K562 (cell line): ENCODE measurements at regions not wholly inside any gene's neighbourhood (a gene's known extent, or its start where the extent isn't known, plus 50 kb on each side); places are given as distances from the start of the nearest gene placed in this dataset.

Source experiments
- ATAC-seq: fragments of 200-7000 bp; cut with Tn5 transposase; 3 replicates; pipeline ENCODE4 v1.9.1; 2020; ENCODE audit warnings: moderate library complexity
- BruUV-seq: library from RNA; stranded (reverse); fragments of 400-500 nt; replicated peaks from 2 replicates; lab custom pipeline; 2021; lab: Mats Ljungman, UMichigan
- CTCF ChIA-PET: fragments of 300-600 bp; formaldehyde crosslinking; extraction: SDS; loops from one replicate; lab custom pipeline; 2021; ENCODE audit warnings: low intra/inter-chr PET ratio; lab: Yijun Ruan, JAX
- POLR2A ChIA-PET: fragments of 300-600, 350-650 bp; sonication (Branson Sonifier 250); formaldehyde crosslinking; extraction: SDS; loops from one replicate; lab custom pipeline; 2021; ENCODE audit warnings: antibody characterized with exemption, inconsistent platforms; lab: Yijun Ruan, JAX
- DNase-seq, 4 experiments: peaks; one replicate each; pipeline versions ENCODE4 v3.0.0 to v3.0.0-alpha.2; 2011 to 2018; ENCODE audit warnings: low spot score in 3 of 4, mixed read lengths in 3 of 4; ENCODE audit errors: extremely low read depth in 1 of 4
- FAIRE-seq: peaks from 2 replicates; lab custom pipeline; 2011; peaks lifted over from hg19 to GRCh38; lab: Jason Lieb, UNC
- H2AFZ ChIP-seq: 2 replicates; pipeline ENCODE4 v1.6.0; 2011; ENCODE audit warnings: low read depth, low read length, control low read depth, inconsistent platforms
- H3K27ac ChIP-seq: fragments of 200-600 bp; 3 replicates; pipeline ENCODE4 v1.8.0; 2011; ENCODE audit warnings: low read depth, mild to moderate bottlenecking, control low read depth, inconsistent platforms, low read length, moderate library complexity, mixed read lengths; ENCODE audit errors: extremely low read depth
- H3K27me3 ChIP-seq, 2 experiments: fragments of 300-600 bp in 1 of 2; 2 replicates in 1 of 2; 3 replicates in 1 of 2; pipeline versions ENCODE4 v1.6.0 to v1.8.0; 2011; ENCODE audit warnings: inconsistent platforms in 2 of 2, low read length in 2 of 2, mild to moderate bottlenecking in 1 of 2, mixed read lengths in 1 of 2, moderate library complexity in 1 of 2; ENCODE audit not compliant: control insufficient read depth in 2 of 2, insufficient read depth in 2 of 2
- H3K36me3 ChIP-seq: fragments of 300-600 bp; 3 replicates; pipeline ENCODE4 v1.8.0; 2011; ENCODE audit warnings: mild to moderate bottlenecking, low read length, inconsistent platforms; ENCODE audit not compliant: control insufficient read depth, insufficient read depth
- H3K4me1 ChIP-seq, 2 experiments: fragments of 200-600 bp in 1 of 2; replicated peaks in 1 of 2; 2 replicates in 1 of 2; 3 replicates in 1 of 2; pipeline versions ENCODE4 v1.5.1 to v1.8.0; 2011; ENCODE audit warnings: inconsistent platforms in 2 of 2, low read length in 2 of 2, mild to moderate bottlenecking in 1 of 2, mixed read lengths in 1 of 2, moderate library complexity in 1 of 2; ENCODE audit not compliant: control insufficient read depth in 2 of 2, insufficient read depth in 2 of 2
- H3K4me2 ChIP-seq: 2 replicates; pipeline ENCODE4 v1.6.1; 2011; ENCODE audit warnings: low read length, control low read depth, inconsistent platforms, mixed read lengths; ENCODE audit not compliant: insufficient read depth
- H3K4me3 ChIP-seq: fragments of 200-600 bp; sonication (generic), shearing (Covaris generic); 2 replicates; pipeline ENCODE4 v1.5.1; 2016; ENCODE audit warnings: control low read depth, inconsistent platforms
- H3K79me2 ChIP-seq: fragments of 200-600 bp; 3 replicates; pipeline ENCODE4 v1.8.0; 2011; ENCODE audit warnings: low read length, inconsistent platforms; ENCODE audit not compliant: control insufficient read depth, insufficient read depth
- H3K9ac ChIP-seq, 2 experiments: 2 replicates each; pipeline versions ENCODE4 v1.6.0 to v1.6.1; 2011; ENCODE audit warnings: low read depth in 2 of 2, low read length in 2 of 2, control low read depth in 1 of 2, inconsistent platforms in 1 of 2, mild to moderate bottlenecking in 1 of 2, mixed read lengths in 1 of 2; ENCODE audit not compliant: insufficient read depth in 1 of 2
- H3K9me1 ChIP-seq: one replicate; pipeline ENCODE4 v1.6.0; 2011; ENCODE audit warnings: inconsistent platforms, mild to moderate bottlenecking, low read length, moderate library complexity; ENCODE audit not compliant: control insufficient read depth, insufficient read depth
- H3K9me3 ChIP-seq: replicated peaks from 2 replicates; pipeline ENCODE4 v1.5.1; 2011; ENCODE audit warnings: low read depth, low read length, inconsistent platforms; ENCODE audit not compliant: control insufficient read depth, insufficient read depth
- H4K20me1 ChIP-seq: replicated peaks from 2 replicates; pipeline ENCODE4 v1.6.1; 2011; ENCODE audit warnings: low read length, inconsistent platforms, mixed read lengths; ENCODE audit not compliant: control insufficient read depth, insufficient read depth
- ILK ChIP-seq: fragments of 450-650 bp; IDR thresholded peaks from 2 replicates; pipeline ENCODE4 v1.6.1; 2016; ENCODE audit warnings: missing genetic modification characterization, low read depth, mild to moderate bottlenecking, missing compliant biosample characterization, moderate library complexity, borderline replicate concordance
- NONO ChIP-seq, 2 experiments: fragments of 200-400 bp in 1 of 2; fragments of 450-650 bp in 1 of 2; formaldehyde crosslinking in 1 of 2; IDR thresholded peaks; 2 replicates each; pipeline ENCODE4 v1.6.1; 2017; ENCODE audit warnings: low read depth in 2 of 2, mild to moderate bottlenecking in 2 of 2, moderate library complexity in 2 of 2, low read length in 1 of 2
- PCBP1 ChIP-seq: fragments of 200-400 bp; formaldehyde crosslinking; IDR thresholded peaks from 2 replicates; pipeline ENCODE4 v1.6.1; 2018; ENCODE audit warnings: mild to moderate bottlenecking, low read depth, low read length; ENCODE audit not compliant: poor library complexity, severe bottlenecking
- ZNF57 ChIP-seq: fragments of 450-650 bp; formaldehyde crosslinking; IDR thresholded peaks from 2 replicates; pipeline ENCODE4 v1.4.0; 2020; ENCODE audit warnings: mild to moderate bottlenecking, moderate library complexity
- ZZZ3 ChIP-seq: fragments of 450-650 bp; IDR thresholded peaks from 2 replicates; pipeline ENCODE4 v1.6.1; 2016; ENCODE audit warnings: antibody characterized with exemption, mild to moderate bottlenecking, moderate library complexity
- WGBS: fragments of 100-300 bp; shearing (Covaris generic); methylation state at CpG from one replicate; pipeline ENCODE4 v1.1.6; 2016; ENCODE audit warnings: low coverage, mixed read lengths; ENCODE audit not compliant: insufficient coverage; ENCODE audit errors: missing lambda C conversion rate; 5-methylcytosine and 5-hydroxymethylcytosine counted together
- in situ Hi-C: fragments of 300-500 bp; cut with MboI; formaldehyde crosslinking; loops from 4 replicates; pipeline ENCODE4 v1.15.0; 2018; ENCODE audit warnings: inconsistent platforms, mixed read lengths
- intact Hi-C: fragments of 100-400 bp; cut with micrococcal nuclease; formaldehyde crosslinking; loops from 2 replicates; pipeline ENCODE4 v1.14.2; 2022
- TF ChIP-seq, protein P1 (sequence below): fragments of 250-450 bp; sonication (Bioruptor Pico); IDR thresholded peaks from 2 replicates; pipeline ENCODE4 v1.4.0; 2020

DNA sequence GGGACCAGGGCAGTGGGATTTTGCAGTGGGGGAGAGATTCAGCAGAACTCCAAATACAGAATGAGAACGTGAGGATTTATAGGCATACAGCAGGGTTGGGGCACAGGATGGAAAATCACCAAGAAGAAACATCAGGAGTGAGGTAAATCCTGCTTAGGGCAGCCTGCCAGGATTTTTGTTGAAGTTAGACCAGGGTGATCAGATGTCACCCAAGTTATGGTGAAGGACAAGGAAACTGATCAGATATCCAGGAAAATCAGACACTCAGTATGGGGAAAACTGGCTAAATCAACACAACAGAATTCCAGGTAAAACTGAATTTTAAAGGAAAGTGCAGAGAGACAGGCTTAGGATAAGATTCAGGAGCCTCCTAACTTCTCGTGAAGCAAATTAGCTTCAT lies 682.4 kb downstream of the TMEM121 start (continued):
- TF ChIP-seq ILK (tag) (no peak), ZNF57 (CRISPR knock-in tag) (no peak), ZZZ3 (no peak)

DNA sequence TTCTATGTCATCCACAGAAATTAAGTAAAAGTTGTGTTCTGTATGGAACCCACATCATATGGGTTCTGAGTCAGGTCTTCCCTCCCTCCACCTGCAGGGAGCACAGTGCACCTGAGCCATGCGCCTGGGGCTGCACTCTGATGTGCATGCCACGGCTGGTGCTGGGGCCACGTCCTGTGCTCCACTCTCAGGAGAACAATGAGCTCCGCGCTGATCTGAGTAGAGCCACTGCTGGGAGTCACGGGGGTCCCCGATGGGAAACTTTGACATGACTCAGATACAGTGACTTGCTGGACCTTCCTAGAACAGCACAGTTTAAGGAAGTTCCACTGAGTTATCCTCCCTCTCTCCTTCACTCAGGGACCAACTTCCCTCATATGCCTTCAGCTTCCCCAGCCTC lies 683.4 kb downstream of the TMEM121 start:
- DNase-seq (no peak), ATAC-seq (no peak; the same call in 2 of the 3 replicates), FAIRE-seq (no peak)
- H3K27ac ChIP-seq: no peak overlapping the region
- H3K27me3 ChIP-seq: no peaks in the 10 kb centered on the region; a peak in 1 of 5 replicates
- H3K4me3 ChIP-seq: no peak overlapping the region
- H3K9me1 ChIP-seq: no peaks in the 10 kb centered on the region
- CTCF ChIA-PET: no interaction called here
- TF ChIP-seq NONO (IDR thresholded peaks at IDR 0.05; ENCODE audit: low read depth in 2 of 2, low read length in 1 of 2) (no peak), PCBP1 (no peak)
- TF ChIP-seq, protein P1, sequence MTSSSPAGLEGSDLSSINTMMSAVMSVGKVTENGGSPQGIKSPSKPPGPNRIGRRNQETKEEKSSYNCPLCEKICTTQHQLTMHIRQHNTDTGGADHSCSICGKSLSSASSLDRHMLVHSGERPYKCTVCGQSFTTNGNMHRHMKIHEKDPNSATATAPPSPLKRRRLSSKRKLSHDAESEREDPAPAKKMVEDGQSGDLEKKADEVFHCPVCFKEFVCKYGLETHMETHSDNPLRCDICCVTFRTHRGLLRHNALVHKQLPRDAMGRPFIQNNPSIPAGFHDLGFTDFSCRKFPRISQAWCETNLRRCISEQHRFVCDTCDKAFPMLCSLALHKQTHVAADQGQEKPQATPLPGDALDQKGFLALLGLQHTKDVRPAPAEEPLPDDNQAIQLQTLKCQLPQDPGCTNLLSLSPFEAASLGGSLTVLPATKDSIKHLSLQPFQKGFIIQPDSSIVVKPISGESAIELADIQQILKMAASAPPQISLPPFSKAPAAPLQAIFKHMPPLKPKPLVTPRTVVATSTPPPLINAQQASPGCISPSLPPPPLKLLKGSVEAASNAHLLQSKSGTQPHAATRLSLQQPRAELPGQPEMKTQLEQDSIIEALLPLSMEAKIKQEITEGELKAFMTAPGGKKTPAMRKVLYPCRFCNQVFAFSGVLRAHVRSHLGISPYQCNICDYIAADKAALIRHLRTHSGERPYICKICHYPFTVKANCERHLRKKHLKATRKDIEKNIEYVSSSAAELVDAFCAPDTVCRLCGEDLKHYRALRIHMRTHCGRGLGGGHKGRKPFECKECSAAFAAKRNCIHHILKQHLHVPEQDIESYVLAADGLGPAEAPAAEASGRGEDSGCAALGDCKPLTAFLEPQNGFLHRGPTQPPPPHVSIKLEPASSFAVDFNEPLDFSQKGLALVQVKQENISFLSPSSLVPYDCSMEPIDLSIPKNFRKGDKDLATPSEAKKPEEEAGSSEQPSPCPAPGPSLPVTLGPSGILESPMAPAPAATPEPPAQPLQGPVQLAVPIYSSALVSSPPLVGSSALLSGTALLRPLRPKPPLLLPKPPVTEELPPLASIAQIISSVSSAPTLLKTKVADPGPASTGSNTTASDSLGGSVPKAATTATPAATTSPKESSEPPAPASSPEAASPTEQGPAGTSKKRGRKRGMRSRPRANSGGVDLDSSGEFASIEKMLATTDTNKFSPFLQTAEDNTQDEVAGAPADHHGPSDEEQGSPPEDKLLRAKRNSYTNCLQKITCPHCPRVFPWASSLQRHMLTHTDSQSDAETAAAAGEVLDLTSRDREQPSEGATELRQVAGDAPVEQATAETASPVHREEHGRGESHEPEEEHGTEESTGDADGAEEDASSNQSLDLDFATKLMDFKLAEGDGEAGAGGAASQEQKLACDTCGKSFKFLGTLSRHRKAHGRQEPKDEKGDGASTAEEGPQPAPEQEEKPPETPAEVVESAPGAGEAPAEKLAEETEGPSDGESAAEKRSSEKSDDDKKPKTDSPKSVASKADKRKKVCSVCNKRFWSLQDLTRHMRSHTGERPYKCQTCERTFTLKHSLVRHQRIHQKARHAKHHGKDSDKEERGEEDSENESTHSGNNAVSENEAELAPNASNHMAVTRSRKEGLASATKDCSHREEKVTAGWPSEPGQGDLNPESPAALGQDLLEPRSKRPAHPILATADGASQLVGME (CRISPR knock-in tag): no peak
- H3K9me3 ChIP-seq: no peaks in the 10 kb centered on the region
- intact Hi-C loops (loop anchor here (10.0 kb wide), 1 partner anchor 65 kb away; no protein-coding TSS in a partner anchor), in situ Hi-C loops (no loop called here)
- no peaks in the 10 kb centered on the region for H3K36me3 ChIP-seq
- WGBS: 9% methylated on average over 7 of the region's 7 CpGs
- H3K4me2 ChIP-seq: no peak overlapping the region
- H4K20me1 ChIP-seq: no peaks in the 10 kb centered on the region
- H3K9ac ChIP-seq: no peak overlapping the region
- H2AFZ ChIP-seq: no peak overlapping the region
- H3K79me2 ChIP-seq: no peaks in the 10 kb centered on the region
- H3K4me1 ChIP-seq: peaks cover 0 to 3% of the 10 kb centered on the region in 2 experiments; a peak in 3 of 5 replicates
- POLR2A ChIA-PET: interaction anchor here (1.4 kb wide), 1 partner anchor 259 kb away, joined by 4 read pairs; no protein-coding TSS in a partner anchor
- no TSS peak for BruUV-seq
